CD4-positive, alpha-beta T cell treated with Interleukin-15 for 1 hour (primary cell): ENCODE measurements at regions not wholly inside any gene's neighbourhood (a gene's known extent, or its start where the extent isn't known, plus 50 kb on each side); places are given as distances from the start of the nearest gene placed in this dataset.

Source experiments
- DNase-seq: peaks from one replicate; pipeline ENCODE4 v3.0.0-alpha.2; 2020

DNA sequence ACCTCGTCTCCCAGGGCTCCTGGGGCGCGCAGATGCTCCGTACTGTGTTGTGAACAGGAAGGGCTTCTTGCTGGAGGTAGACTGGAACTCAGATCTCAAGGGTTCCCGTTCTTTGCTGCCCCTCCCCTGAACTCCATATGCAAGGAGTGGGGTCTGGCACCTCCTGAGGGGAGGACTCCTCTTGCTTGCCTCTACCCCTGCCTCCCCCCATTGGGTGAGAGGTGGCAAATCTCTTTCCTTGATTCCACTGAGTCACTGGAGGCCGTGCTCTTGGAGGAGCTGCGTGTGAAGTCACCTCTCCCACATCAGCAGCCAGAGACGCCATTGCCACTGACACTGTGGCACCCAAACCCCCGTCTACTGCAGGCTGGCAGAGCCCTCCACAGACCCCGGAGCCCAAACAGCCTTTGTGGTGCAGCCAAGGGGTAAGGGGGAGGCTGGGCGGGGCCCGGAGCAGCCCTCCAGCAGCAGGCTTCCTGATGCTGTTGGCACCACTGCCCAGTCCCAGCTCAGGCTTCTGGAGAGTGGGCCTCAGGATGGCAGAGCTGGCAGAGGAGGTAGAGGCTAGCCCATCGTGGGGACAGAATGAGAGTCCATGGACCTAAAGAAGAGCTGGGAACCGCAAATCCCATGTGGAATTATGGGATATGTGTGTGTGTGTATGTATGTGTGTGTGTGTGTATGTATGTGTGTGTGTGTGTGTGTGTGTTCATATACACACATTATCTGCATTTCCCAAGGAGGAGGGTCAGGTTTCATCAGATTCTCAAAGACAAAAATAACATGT is 104.9 kb upstream of the RUNX3 start:
- no peak for DNase-seq

DNA sequence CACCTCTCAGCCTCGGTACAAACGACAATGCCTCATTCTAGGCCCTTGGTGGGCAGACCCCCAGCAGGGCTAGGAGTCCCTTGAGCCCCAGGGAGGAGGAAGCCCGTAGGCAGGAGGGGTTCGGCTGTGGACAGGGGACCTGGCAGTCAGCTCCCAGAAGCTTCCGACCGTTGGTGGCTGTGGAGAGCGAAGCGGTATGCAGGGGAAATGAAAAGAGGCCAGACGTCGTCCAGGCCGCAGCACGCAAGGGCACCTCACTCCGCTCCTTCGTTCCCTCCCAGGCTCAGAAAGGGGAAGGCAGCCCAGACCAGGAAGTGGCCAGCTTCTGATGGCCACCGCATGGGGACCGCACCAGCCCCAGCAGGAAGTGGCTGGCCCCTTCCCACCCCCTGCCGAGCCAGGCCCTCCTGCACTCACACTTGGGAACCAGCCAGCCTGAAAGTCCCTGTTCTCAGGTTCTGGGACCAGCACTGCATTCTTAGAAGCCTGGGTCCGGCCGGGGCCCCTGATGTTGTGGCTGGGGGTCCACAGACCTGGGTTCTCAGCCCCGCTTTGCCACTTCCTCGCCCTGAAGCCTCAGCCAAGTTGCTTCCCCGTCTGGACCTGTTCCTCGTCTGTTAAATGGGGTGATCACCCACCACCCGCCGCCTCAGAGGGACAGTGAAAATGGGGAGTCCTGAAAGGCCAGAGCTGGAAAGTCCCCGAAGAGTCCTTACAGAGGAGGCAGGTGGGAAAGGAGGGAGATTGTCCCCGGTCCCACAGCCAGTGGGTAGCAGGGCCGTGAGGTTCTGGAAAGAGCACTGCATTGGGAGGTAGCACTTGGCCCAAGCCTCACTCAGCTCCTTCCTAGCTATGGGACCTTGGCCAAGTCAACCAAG is 104.0 kb upstream of the RUNX3 start:
- peak; percentile 83 for DNase-seq

DNA sequence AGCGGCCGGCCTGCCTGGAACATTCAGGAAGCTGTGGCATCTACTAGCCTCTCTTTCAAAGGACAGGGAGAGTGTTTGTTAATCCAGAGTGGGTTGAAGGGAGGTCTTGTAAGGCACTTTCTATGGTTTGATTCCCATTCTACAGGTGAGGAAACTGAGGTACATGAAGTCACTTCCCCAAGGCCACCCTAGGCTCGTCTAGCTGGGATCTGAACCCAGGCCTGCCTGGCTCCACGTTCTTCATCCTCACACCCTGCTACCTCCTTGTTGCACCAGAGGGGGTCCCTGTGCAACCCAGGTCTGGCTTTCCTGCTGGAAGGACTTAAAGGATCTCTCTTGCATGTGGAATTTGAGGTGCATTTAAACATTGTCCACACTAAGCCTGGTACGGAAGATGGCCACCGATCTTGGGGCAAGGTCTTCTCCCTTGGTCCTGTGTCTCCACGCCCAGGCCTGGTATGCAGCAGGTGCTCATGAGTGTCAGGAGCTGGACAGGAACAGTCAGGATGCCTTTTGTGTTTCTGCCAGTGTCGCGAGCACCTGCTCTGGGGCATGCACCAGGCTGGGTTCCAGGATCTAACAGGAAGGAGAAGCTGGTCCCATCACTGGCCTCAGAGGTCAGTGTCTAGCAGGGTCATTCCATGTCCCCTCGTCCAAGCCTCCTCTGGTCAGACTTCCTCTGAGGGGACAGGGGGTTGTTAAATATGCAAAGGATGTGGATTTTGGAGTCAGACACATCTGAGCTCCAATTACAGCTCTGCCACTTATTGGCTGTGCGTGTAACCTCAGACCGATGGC is 103.2 kb upstream of the RUNX3 start:
- no peak for DNase-seq

DNA sequence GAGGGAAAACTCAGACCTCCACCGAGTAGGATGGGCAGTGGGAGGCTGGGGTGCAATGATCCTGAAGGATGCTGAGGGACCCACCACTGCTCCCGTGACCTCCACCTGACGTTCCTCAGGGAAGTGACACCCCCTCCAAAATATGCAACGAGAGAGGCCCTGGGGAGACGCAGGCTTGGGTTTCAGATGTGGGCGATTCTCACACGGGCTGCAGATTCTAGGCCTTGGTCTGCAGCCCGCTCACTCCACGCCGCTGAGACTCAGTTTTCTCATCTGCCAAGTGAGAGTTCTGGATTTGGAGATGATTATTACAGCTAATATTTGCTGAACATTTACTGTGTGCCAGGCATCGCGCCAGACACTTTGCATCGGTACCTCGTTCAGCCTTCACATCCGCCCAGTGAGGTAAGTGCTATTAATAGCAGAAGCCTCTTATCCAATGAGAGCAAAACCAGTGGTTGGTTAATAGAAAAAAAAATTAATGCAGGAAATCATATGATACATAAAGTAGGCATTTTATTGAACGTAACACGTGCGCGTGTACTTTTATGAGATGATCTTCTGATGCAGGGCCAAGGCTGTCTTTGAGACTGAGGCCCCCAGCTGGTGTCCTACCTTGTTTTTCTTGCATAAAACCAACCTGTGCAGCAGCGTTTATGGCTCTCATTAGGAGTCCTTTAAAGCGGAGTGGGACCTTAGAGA is 102.0 kb upstream of the RUNX3 start:
- peak; percentile 82 for DNase-seq

DNA sequence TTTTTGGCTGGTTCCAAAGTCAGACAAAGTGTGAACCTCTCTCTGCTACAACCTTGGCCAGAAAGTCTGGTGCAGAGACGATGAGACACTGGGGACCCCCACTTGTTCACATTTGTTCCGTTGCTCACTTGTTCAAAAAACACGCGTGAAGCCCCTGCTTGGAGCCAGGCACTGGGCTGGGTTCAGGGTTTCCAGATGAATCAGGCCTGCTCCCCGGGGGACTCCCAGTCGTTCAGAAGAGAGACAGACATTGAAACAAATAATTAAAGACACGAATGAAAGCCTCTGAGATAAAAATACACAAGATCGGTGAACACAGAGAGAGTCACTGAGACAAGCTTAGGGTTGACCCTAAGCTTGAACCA is 101.5 kb upstream of the RUNX3 start:
- no peak for DNase-seq

DNA sequence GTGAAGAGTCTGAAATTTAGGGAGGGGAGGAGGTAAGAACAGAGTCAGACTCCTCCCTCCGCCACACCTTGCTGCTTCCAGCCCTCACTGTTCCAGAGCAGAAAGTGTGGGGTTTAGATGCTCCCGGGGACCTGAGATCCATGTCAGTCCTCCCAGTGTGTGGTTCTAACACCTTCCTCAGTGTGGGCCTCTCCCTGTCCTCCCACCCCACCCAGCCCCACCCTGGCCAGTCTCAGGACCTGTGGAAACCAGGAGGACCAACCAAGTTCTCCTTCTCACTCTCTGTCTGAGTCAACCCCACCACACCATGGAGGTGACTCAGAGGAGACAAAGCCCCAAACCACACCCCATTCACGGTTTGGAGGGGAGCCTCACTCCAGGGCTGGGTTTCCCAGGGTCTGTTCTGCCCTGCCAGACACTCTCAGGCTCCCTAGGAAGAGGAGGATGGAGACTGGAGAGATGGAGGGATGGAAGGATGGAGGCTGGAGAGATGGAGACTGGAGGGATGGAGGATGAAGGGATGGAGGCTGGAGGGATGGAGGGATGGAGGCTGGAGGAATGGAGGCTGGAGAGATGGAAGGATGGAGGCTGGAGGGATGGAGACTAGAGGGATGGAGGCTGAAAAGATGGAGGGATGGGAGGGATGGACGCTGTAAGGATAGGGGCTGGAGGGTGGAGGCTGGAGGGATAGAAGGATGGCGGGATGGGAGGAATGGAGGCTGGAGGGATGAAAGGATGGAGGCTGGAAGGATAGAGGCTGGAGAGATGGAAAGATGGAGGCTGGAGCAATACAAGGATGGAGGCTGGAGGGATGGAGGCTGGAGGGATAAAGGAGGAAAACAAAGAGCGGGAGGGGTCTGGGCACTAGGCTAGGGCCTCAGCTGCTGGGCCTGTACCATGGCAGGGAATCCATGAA is 100.9 kb upstream of the RUNX3 start:
- DNase-seq = peak; percentile 79

DNA sequence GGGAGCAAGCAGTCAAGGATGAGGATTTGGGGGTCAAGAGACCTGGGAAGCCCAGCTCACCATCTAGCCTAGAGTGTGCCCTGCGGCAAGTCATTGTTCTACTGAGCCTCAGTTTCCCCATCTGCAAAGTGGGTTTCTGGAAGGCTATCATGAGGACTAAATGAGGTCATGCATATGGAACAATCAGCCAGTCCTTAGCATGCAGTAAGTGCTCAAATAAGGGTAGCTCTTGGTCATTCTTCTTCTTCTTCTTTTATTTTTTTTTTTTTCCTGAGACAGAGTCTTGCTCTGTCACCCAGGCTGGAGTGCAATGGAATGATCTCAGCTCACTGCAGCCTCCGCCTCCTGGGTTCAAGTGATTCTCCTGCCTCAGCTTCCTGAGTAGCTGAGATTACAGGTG is 99.9 kb upstream of the RUNX3 start:
- DNase-seq = no peak

DNA sequence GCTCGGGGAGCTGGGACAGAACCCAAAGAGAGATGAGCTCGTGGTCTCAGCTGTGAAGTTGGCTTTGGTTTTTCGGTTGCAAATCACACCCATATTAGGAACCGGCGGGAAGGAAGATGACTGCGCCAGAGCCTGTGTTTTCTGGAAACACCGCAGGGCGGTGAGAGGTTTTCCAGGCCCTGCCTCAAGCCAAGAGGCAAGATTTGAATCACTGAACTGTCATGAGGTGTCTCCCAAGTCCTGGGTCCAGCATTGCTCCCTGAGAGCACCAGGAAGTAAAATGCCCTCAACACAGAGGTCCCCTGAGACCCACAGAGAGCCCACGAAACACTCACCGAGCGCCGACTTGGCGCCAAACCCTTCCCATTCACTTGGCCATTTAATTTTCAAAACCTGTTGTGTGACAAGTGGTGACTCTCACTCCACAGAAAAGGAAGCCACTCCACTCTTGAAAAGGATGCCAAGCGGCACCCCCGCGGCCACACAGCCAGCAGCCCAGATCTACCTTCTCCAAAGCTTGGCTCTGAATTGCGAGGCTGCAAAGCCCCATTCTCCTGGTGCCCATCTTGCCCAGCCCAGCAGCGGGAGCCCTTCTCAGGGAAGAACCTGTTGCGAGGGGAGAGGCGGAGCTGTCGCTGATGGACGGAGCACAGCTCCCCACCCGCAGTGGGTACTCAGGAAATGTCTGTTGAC is 99.0 kb upstream of the RUNX3 start:
- peak; percentile 28 for DNase-seq

DNA sequence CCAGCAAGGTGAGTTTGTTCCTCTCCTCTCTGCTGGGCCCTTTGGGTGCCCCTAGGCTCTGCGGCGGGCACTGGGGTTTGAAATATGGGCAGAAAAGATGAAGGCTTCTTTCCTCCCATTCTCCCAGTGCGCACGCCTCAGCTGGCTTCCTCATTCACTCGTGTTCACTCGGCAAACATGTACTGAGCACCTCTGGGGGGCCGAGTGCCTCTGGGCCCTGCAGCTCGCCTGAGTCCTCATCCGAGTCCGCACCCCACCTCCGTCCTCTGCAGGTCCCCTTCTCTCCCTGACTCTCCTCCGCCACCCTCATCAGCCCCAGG is 98.5 kb upstream of the RUNX3 start:
- no peak for DNase-seq

DNA sequence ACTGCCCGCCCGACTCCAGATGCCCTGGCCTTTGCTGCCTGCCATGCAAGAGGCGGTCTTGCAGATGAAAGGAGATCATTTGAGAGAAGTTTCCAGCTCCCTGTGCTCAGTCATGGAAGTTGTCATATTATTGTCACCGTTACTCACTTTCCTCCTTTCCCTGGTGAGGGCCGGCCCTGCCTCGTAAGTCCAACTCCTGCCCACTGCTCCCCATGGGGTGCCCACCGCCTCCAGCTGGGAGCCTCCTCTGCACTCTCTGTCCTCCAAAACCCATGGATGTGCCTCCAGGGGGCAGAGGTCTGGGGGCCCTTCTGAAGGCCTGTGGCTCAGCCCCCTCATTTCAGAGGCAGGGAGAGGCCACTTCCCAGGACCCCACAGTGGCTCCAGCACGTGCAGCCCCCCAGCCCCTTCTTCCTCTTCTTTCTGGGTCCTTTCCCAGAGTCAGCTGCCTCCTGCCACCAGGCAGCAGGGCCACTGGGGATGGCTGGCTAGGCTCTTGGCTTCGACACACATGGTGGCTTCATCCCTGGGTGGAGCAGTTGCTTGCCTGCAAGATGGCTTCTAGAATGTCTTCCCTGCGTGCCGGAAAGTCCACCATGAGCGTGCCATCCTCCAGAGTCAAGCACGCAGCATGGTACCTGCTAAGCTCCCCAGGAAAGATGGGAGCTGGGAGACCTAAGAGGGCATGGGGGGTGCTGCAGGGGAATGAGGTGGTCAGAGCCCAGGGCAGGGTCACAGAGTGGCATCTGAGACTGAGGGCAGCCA is 97.9 kb upstream of the RUNX3 start:
- DNase-seq = no peak

DNA sequence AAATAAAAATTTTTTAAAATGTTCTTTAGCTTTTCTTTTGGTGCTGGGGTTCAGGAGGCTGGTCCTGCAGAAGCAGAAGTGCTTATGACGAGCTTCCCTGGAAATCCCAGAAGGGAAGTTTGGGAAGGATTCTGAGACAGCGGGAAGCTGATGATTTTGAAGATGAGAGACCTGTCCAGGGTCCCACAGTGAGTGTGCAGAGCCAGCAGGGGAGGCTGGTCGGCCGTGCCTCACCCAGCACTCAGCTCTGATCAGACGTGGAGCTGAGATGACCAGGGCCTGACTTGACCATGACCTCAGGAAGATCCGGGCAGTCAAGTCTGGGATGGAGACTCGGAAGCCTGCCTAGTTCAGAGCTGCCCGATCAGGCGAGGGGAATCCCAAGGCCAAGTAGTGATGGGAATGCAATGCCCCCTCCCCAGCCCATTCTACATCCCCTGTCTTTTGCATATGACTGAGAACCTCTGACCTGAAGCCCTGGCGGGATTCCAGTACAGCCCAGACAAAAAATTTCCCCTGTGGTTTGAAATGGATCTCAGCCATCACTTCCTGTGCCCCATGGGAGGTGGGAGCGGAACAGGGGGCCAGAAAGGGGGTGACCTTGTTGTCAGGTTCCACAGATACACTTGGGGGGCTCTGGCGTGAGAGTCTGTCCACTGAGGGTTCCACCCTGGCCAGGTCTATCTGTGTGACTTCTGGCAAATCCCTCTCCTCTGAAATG is 96.8 kb upstream of the RUNX3 start:
- DNase-seq = no peak

DNA sequence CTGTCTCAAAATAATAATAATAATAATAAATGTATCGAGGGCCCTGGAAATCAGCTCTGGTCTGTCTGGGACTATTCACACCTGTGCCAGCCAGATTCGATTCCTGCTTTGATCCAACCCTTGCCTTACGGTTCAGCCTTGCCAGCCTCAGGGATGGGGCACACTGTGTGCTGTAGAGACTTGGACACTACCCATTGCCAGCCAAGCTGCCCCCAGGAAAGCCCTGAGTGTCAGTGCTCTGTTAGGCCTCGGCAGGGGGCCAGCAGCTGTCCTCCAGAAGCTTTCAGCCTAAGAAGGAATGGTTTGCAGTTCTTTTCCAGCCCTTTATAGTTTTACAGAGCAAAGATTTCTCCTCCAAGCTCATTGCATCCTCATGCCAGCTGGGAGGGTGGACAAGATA is 96.2 kb upstream of the RUNX3 start:
- DNase-seq = no peak

DNA sequence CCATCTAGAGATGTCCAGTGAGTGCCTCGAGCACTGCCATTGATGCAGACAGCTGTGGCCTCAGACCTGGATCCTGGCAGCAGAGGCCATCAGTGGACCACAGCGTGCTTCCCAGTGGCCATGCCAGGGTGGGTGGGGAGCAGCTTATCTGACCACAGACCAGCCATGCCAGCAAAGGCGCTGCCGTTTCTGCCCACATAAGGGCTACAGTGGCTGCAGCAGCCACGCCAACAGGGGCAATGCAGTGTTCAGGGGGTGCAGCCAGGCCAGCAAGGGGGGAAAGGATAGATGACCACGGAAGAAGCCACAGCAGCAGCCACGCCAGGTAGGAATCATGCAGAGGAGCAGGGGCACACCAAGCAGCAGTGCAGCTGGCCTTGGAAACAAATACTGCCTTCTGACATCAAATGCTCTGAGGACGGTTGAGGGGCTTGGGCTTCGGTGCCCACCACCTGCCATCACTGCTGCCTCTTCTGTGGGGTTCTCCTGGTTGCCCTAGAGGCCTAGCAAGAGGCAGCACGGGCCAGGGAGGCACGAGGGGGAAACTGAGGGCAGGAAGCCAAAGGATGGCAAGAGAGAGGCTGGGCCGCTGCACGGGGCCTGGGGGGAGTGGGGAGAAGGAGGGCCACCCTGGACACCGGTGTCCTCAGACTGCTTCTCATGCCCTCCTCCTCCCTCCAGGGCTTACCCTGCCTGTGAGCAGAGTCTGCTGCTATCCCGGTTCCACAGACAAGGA is 94.7 kb upstream of the RUNX3 start:
- DNase-seq = no peak

DNA sequence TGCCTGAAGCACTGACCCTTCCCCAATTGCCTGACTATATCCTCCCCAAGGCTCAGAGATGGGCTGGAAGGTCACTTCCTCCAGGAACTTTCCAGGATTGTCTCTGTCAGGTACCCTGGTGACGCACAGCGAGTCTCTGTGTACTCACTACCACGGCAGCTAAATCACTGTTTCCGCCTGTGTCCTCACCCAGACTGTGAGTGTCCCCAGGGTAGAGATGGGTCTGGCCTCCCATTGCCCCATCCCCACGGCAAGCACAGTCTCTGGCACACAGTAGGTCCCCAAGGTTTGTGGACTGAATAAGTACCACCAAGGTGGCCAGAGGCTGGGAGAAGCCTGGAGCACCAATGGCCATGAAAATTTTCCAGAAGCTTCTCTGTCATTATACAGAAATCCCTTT is 93.8 kb upstream of the RUNX3 start:
- DNase-seq = no peak

DNA sequence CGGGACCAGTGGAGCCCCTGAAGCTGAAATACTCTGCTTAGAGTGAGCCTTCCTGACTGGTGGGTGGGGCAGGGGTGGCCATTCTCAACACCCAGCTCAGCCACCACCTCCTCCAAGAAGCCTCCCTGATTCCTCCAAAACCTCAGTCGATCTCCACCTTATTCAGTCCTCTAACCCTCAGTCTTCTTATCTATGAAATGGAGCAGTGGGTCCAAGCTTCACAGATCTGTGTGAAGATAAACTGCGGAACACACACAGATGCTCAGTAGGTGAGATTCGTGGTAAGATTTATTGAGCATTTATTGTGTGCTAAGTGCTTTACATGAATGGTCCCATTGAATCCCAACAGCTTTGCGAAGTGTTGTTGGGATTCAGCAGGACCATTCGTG is 93.1 kb upstream of the RUNX3 start:
- no peak for DNase-seq

DNA sequence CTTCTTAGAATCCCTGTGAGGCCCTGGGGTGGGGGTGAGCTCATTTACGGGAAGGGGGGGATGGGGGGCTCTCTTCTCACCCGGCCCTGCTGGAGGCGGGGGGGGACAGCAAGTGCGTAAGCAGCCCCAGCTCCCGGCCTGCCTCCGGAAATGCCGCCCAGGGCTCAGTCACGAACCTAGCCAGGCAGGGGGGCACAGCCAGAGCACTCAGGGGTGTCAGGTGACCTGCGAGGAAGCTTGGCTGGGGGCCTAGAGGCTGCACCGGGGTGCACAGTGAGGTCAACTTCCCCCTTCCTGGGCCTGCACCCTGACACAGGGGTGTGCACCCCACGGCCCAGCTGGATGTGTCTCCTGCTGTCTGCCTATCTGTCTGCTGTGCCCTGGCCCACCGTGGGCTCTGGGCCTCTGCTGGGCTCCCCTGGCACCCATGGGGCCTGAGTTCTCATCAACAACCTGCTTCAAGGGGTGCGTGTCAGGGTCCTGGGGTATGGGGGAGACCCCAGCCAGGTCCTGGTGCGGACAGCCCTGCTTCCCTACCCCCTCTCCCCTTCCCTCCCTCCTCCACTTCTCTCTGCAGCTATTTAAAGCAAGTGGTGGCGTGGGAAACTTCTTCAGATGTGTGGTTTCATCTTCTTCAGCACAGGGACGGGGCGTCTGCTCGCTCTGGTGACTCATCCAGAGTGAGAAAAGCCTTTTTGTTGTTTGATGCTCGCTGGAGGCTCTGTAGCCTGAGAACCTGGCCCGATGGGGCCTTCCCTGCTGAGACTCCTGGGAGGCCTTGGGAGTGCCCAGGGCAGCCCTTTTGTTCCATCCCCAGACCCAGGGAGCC is 92.5 kb upstream of the RUNX3 start:
- peak; percentile 99 for DNase-seq

DNA sequence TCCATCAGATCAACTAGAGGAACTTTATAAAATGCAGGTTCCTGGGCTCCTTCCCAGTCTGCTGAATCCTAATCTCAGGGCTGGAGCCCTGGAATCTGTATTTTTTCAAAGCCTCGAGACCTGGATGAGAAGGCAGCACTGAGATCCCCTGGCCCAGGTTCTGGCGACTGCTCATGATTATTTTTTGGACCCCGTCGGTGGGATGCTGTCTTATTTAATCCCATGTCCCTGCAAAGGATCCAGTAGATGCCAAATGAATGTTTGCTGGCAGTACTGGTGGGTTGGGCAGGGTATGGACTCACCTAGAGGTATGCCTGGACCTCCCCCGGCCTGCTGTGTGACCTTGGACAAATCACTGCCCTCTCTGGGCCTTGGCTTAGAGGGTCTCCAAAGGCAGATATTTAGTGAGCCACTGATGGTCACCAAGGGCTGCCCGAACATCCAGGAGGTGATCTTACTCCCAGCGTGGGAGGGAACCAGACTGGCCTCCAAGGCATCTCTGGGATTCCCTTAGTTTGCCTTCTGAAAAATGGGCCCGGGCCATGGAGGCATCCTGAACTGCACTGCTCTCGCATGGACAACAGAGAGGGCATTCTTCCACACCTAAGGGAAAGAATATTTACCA is 91.6 kb upstream of the RUNX3 start:
- no peak for DNase-seq
